ENCODE measurements at regions not wholly inside any gene's neighbourhood (a gene's known extent, or its start where the extent isn't known, plus 50 kb on each side); places are given as distances from the start of the nearest gene placed in this dataset.
A peak's percentile ranks its signal among the peaks of the same experiment; 100 is the strongest.

DNA sequence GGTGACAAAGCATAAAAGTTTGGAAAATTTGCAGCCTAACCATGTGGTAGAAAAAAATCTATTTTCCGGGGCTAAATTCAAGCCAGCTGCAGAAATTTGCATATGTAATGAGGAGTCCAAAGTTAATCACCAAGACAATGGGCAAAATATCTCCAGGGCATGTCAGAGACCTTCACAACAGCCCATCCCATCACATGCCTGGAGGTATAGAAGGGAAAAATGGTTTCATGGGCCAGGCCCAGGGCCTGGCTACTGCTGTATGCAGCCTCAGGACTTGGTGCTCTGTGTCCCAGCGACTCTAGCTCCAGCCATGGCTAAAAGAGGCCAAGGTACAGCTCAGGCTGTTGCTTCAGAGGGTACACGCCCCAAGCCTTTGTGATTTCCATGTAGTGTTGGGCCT, 655.8 kb upstream of the MGAT4C start:
- DNase-seq: no peak

DNA sequence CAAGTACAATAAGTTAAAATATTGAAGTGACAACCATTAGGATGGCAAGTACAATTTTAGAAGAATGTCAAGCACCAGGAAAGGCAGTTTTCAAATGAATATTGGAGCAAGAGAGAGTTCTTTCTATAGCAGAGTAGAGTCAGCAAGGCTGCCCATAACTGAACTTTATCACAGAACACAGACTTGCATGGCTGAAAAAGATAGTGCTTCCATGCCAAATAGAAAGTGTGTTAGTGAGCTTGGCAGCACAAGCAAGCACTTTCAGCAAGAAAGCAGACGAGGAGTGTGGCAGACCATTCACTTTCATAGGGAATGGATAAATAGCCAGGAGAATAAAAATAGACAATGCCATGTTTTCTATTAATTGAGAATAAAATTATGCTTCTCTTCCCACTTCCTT, 647.0 kb upstream of the MGAT4C start:
- DNase-seq: no peak

GRCh38 chr12:86860776-86861175, 604.6 kb upstream of the MGAT4C start:
- no peak for DNase-seq

- no peak for DNase-seq
Observed at GRCh38 chr12:86852451-86852850, 596.3 kb upstream of the MGAT4C start.

DNA sequence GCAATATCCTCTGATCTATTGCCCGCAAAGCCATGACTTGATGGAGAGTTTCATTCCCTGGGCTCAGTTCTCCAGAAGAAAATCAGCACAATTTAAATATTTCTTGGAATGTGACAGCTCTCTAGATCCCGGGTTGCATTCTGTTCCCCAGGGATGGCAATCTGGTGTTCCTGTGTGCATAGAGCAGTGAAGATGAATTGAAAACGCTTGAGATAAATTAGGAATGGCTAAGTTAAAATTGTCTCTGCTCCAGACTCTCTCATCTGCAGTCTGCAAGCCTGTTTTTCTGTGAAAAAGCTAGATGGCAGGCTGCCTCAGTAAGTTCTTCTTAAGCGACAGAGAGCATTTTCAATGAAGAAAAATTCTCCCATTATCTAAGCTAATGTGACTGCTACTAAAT, 582.5 kb upstream of the MGAT4C start:
- DNase-seq: peak; percentile 29

GRCh38 chr12:86838260-86838659, 582.1 kb upstream of the MGAT4C start:
- DNase-seq: no peak

DNA sequence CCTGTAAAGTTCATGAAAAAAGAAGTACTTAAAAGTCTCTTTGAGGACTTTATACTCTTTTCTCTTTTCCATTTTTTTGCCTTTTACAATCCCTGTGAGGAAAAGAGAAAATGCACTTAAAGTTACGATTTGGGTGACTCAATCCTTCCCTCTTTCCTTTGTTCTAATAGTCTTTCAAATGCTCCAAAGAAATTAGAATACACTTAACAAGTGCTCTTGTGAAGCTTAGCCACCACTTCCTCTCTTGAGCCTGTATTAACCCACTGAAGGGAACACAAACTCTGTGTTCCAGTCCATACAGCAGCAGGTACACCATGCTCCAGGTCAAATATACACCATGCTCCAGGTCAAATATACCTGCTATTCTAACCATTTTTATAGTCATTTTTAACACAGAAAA, 581.1 kb upstream of the MGAT4C start:
- DNase-seq: no peak

- DNase-seq: no peak
Observed at GRCh38 chr12:86834217-86834616, 578.0 kb upstream of the MGAT4C start.

GRCh38 chr12:86827409-86827808, 571.2 kb upstream of the MGAT4C start:
- DNase-seq: no peak

DNA sequence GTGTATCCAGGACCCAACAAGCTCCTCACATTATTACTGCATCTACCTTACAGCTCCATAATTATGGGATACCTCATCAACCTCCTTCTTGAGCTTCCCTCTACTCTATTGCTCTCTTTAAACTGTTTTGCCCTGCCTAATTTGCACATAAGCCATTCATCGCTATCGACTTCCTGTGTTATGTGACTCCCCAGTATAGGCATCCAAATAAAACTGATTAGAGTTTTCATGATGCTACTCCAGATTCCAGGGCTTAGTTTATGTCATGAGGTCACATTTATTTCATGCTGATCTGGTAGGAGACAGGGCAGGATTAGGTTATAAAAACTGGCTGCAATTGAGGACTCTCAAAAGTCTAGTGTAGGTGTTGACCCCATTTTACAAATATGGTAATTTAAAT, 569.9 kb upstream of the MGAT4C start:
- DNase-seq: no peak

DNA sequence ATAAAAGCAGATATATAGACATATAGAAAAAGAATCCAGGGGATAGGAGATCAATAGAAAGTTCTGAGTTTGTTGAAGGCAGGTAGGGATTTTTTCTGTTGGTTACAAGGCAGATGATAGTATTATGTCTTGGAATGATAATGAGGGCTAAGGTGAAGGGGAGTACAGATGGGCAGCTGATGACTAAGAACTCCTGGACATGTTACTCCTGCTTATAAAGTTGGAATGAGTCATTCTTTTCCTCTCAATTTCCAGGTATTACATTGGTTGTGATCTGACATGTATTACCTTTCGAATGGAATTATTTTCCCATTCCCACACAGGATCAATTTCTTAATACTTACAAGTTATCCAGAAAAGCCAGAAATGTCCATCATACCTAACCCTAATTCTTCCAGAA, 545.2 kb upstream of the MGAT4C start:
- no peak for DNase-seq

DNA sequence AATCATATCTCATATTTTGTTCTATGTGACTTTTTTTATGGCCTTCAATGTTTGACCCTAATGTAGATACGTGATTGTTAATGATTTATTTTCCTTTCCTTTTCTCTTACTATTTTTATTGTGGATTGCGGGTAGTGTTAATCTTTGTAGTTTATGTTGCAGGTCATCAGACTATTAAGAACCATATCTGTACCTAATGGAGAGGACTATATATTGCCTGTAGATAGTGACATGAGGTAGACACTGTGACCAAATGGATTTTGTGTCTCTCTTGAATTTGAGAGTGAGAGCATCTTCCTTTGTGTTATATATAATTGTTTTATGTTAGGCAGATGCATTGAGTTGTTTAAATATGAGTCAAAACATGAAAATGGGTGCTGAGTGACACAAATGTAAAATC, 543.4 kb upstream of the MGAT4C start:
- no peak for DNase-seq

- no peak for DNase-seq
Observed at GRCh38 chr12:86796550-86796949, 540.4 kb upstream of the MGAT4C start.

GRCh38 chr12:86788661-86789060, 532.5 kb upstream of the MGAT4C start:
- DNase-seq: no peak

DNA sequence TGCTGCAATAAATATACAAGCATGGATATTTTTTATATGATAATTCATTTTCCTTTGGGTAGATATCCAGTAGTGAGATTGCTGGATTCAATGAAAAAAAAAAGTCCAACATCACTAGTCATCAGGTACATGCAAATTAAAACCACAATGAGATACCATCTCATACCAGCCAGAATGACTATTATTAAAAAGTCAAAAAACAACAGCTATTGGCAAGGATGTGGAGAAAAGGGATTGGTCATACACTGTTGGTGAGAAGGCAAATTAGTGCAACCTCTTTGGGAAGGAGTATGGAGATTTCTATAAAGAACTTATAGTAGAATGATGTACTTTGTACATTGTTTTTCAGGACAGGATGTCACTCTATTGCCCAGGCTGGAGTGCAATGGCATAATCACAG, 531.2 kb upstream of the MGAT4C start:
- no peak for DNase-seq

DNA sequence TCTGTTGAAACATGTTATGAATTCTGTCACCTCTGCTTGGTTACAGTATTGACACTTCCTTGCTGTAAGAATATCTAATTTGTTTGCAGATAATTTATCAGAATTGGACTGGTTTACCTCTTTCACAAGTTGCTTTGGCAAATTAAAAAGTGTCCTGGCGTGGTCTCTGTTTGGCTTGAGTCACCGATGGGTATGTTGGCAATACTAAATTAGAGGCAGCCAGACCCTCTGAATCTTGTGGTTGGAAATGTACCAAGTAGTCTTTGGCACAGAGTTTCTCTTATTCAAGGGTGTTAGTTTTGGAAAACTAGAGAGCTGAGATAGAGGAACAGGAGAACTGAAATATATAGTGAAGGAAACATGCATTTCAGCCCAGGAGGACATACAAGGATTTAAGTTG, 521.1 kb upstream of the MGAT4C start:
- DNase-seq: no peak

DNA sequence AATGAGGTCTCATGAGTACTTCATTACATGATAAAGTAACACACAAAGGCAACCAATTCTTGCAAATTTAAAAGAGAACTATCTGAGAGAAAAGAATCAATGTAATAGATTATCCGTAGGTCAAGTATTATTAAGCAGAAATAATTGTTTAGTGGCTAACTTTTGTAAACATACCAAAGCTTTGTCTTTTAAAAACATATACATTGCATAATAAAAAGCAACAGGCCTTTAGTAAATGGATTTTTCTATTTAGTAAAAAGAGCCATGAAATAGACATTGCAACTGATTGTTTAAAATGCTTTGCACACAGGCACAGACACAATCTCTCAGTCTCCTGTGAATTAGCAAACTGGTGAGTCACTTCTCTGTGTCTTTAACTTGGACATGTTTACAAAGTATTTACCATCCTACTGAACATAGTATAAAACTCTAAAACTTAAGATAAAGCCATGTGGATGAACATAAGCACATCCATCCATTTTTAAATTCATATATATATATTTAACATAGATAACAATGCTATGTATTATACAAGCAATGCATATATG, 518.7 kb upstream of the MGAT4C start:
- DNase-seq: no peak

GRCh38 chr12:86772696-86773095, 516.5 kb upstream of the MGAT4C start:
- no peak for DNase-seq

- DNase-seq: no peak
Observed at GRCh38 chr12:86770871-86771270, 514.7 kb upstream of the MGAT4C start.

DNA sequence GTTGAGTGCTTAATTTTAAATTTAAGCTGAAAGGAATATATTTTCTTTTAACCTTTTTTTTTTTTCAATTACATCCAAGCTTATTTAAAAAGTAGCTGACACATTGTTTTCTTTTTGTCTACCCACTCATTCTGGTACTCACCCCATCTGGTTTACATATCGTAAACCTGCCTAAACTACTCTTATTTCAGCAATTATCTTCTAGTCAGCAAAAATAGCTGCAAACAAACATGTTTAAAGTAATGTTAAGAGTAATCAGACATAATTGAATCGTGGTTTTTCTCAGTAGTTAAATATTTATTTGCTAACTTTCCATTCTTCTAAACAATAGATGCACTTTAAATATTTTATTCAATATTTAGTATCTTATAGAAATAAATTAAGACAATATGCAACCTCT, 492.7 kb upstream of the MGAT4C start:
- no peak for DNase-seq

GRCh38 chr12:86744547-86745212, 488.5 kb upstream of the MGAT4C start:
- DNase-seq: no peak

- DNase-seq: no peak
Observed at GRCh38 chr12:86743875-86744536, 487.8 kb upstream of the MGAT4C start.

GRCh38 chr12:86741531-86741930, 485.3 kb upstream of the MGAT4C start:
- no peak for DNase-seq

DNA sequence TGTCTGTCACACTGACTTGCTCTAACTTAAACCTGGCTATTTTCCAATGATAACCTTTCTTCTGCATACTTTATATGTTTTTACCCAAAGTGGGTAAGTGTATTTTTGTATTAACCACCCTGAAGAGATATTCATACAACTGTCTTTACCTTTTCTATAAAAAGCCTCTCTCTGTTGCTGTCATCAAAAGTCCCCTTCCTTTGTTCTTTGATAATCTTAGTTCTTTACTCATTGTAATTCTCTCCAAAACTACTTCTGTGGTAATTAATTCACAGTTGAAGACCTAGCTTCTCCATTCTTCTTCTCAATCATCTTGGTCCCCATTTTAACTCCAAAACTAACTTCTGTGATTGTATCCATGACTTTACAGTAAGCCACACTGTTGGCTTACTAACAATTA, 479.7 kb upstream of the MGAT4C start:
- no peak for DNase-seq

DNA sequence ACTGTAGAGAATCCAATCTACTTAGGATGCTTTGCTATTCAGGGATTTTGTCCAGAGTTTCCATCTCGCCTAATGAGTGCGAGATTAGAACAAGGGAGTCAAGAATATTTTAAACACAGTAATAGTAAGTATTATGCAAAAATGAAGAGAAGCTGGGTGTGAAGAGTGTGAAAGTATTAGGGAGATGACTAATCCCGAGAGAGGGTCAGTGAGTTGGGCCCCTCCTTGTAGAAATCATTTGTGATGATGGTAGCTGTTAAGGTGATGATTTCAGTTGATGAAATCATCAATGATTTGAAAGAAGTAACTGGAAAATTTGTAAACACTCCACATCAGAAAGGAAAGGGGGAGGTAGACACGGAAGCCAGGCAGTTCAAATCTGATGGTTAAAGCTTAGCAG, 478.9 kb upstream of the MGAT4C start:
- DNase-seq: no peak
